Panc1 (cell line): ENCODE measurements at regions not wholly inside any gene's neighbourhood (a gene's known extent, or its start where the extent isn't known, plus 50 kb on each side); places are given as distances from the start of the nearest gene placed in this dataset.

Experiments
- POLR2AphosphoS5 ChIP-seq: IDR thresholded peaks from 2 replicates; pipeline ENCODE4 v1.6.1; 2012; ENCODE audit warnings: mild to moderate bottlenecking, low read depth, low read length, moderate library complexity
- SIN3A ChIP-seq: IDR thresholded peaks from 2 replicates; pipeline ENCODE4 v1.6.1; 2012; ENCODE audit warnings: low read depth, mild to moderate bottlenecking, low read length, moderate library complexity, borderline replicate concordance; ENCODE audit not compliant: insufficient read depth
- TCF7L2 ChIP-seq: IDR thresholded peaks from 2 replicates; pipeline ENCODE4 v1.6.1; 2011; ENCODE audit warnings: mild to moderate bottlenecking, low read depth, low read length, inconsistent platforms
- TF ChIP-seq, protein P1 (sequence below): fragments of 450-650 bp; IDR thresholded peaks from 2 replicates; pipeline ENCODE4 v1.5.1; 2017; ENCODE audit warnings: mild to moderate bottlenecking
- TF ChIP-seq, protein P2 (sequence below), 2 experiments: IDR thresholded peaks; 2 replicates each; pipeline ENCODE4 v1.6.1; 2011 to 2012; ENCODE audit warnings: low read depth in 2 of 2, control low read depth in 1 of 2, low read length in 1 of 2, mild to moderate bottlenecking in 1 of 2, moderate library complexity in 1 of 2; ENCODE audit not compliant: insufficient read depth in 1 of 2

DNA sequence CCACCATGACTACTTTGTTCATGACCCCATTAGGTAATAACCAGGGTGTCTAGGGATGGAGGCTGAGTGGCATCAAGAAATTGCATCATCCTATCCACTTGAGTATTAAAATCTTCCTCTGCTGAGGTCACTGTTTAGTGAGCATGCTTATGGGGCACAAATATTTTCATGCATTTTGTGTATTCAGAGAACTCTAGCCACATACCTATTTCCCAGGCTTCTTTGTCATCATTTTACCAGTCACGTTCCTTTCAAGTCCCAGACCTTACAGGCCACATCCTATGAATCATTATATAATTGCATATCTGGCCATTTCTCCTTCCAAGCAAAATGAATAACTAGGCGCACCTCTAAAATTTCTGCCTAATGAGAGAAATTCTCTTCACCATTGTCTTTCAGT lies 1882.9 kb upstream of the AGA start:
- TF ChIP-seq, protein P1, sequence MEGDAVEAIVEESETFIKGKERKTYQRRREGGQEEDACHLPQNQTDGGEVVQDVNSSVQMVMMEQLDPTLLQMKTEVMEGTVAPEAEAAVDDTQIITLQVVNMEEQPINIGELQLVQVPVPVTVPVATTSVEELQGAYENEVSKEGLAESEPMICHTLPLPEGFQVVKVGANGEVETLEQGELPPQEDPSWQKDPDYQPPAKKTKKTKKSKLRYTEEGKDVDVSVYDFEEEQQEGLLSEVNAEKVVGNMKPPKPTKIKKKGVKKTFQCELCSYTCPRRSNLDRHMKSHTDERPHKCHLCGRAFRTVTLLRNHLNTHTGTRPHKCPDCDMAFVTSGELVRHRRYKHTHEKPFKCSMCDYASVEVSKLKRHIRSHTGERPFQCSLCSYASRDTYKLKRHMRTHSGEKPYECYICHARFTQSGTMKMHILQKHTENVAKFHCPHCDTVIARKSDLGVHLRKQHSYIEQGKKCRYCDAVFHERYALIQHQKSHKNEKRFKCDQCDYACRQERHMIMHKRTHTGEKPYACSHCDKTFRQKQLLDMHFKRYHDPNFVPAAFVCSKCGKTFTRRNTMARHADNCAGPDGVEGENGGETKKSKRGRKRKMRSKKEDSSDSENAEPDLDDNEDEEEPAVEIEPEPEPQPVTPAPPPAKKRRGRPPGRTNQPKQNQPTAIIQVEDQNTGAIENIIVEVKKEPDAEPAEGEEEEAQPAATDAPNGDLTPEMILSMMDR = no peak
- TF ChIP-seq POLR2AphosphoS5 (no peak), SIN3A (no peak), TCF7L2 (no peak)
- TF ChIP-seq, protein P2, sequence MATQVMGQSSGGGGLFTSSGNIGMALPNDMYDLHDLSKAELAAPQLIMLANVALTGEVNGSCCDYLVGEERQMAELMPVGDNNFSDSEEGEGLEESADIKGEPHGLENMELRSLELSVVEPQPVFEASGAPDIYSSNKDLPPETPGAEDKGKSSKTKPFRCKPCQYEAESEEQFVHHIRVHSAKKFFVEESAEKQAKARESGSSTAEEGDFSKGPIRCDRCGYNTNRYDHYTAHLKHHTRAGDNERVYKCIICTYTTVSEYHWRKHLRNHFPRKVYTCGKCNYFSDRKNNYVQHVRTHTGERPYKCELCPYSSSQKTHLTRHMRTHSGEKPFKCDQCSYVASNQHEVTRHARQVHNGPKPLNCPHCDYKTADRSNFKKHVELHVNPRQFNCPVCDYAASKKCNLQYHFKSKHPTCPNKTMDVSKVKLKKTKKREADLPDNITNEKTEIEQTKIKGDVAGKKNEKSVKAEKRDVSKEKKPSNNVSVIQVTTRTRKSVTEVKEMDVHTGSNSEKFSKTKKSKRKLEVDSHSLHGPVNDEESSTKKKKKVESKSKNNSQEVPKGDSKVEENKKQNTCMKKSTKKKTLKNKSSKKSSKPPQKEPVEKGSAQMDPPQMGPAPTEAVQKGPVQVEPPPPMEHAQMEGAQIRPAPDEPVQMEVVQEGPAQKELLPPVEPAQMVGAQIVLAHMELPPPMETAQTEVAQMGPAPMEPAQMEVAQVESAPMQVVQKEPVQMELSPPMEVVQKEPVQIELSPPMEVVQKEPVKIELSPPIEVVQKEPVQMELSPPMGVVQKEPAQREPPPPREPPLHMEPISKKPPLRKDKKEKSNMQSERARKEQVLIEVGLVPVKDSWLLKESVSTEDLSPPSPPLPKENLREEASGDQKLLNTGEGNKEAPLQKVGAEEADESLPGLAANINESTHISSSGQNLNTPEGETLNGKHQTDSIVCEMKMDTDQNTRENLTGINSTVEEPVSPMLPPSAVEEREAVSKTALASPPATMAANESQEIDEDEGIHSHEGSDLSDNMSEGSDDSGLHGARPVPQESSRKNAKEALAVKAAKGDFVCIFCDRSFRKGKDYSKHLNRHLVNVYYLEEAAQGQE (IDR thresholded peaks at IDR 0.05; ENCODE audit: insufficient read depth in 1 of 2, low read depth in 2 of 2, low read length in 1 of 2) = no peak
